ENCODE measurements at regions not wholly inside any gene's neighbourhood (a gene's known extent, or its start where the extent isn't known, plus 50 kb on each side); places are given as distances from the start of the nearest gene placed in this dataset.
"Not testable (repeated sequence)": the region's sequence is repeated elsewhere in the genome, so short reads cannot be mapped to it uniquely, and the experiment has no call there.

GRCh38 chr12:58310809-58311622, 369.6 kb downstream of the ATP23 start:
- DNase-seq (ENCODE audit: low spot score), result no peak

DNA sequence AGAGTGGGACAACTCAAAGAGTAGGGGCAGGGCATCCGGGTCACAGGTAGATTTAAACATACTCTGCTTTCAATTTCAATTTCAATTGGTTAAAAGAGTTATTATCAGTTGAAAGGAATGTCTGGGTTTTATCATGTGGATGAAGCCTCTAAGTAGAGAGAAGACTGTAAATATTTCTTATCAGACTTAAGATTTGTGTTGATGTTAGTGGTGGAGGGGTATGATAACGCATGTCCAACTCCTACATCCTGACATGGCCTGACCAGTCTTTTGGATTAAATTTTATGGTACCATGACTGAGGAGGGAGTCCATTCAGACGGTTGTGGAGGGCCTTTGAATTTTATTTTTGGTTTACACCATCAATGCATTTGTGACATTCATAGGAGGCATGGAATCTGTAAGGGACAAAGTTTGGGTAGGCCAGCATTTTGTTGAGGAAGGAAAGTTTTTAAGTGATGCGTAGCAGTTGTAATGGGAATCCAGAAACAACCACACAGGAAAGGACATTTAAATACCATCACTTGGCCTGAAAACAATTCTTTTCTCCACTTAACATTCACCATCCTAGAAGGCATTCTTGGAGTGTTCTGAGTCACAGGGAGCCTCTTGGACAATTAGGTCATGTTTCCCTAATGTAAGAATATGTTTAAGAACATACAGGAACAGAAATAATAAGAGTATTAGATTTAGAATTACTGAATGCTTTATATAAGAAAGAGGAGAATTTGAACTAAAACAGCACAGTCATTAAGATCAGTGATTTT, 371.9 kb downstream of the ATP23 start:
- DNase-seq (ENCODE audit: low spot score), result no peak

DNA sequence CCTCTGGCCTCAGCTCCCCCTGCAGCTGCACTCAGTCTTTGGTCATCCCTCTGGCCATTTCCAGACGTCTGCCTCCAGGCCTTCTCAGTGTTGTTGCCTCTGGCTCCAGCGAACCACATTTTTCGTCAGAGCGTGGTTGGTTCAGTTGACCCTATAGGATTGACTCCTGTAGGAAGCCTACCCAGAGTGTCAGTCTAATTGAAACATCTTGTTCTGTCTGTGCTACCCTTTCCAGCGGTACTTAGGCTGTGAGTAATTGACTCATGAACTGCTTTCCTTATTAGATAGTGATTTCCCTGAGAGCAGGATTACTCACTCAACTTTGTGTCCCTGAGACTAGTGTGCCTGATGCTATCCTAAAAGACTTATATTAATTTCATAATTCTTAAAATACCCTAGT, 373.2 kb downstream of the ATP23 start:
- DNase-seq (ENCODE audit: low spot score), result no peak

DNA sequence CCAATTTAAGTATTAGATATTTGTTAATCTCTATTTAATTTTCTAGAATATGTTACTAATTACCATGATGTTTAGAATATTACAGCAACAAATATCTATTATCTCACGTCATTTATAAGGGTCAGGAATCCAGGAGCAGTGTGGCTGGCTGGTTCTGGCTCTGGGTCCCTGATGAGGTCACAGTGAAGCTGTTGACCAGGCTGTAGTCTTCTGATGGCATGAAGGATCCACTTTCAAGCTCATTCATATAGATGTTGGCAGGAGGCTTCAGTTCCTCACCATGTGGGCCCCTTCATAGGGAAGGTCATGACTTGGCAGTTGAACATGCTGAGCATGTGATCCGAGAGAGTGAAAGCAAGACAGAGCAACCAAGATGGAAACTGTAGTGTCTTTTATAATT, 375.6 kb downstream of the ATP23 start:
- DNase-seq (ENCODE audit: low spot score), result no peak

GRCh38 chr12:58321414-58321813, 380.0 kb downstream of the ATP23 start:
- DNase-seq (ENCODE audit: low spot score), result no peak

DNA sequence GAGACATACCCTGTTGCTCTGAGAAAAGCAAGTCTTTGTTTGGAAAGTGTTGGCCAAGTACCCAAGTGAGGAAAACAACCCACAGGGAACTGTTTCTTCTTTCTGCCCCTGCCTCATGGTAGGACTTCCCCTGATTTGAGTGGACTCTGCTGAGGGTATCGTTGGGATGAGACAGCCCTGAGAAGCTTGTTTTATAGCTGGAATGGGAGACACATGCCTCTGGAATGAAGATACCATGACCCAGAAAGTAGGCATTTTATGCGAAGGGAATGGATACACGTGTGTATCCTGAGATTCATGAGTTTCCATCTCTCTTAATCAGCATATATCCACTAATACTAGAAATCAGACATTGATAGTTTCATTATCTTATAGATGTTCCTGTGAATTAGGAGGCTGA, 382.3 kb downstream of the ATP23 start:
- no peak for DNase-seq (ENCODE audit: low spot score)

- DNase-seq (ENCODE audit: low spot score), result no peak
Measured at GRCh38 chr12:58325561-58325960, 384.2 kb downstream of the ATP23 start.

DNA sequence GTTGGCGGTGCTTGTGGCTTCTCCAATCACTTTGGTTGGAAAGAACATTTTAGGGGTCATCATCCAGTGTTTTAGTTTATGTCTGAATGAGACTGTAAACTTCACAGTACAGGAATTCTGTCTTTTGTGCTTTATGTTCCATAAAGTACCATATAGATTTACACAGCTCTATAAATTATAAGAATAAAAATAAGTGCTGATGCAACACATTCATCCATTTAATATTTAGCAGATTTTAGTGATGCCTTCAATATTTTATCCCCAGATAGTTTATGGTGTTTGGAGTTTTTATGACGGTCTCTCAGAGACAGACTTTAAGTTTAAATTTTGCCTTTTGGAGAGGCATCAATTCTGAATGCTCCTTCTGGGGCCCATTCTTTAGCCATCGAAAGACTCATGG, 385.2 kb downstream of the ATP23 start:
- no peak for DNase-seq (ENCODE audit: low spot score)

- DNase-seq (ENCODE audit: low spot score), result not testable (repeated sequence)
Measured at GRCh38 chr12:58336581-58337242, 395.3 kb downstream of the ATP23 start.

DNA sequence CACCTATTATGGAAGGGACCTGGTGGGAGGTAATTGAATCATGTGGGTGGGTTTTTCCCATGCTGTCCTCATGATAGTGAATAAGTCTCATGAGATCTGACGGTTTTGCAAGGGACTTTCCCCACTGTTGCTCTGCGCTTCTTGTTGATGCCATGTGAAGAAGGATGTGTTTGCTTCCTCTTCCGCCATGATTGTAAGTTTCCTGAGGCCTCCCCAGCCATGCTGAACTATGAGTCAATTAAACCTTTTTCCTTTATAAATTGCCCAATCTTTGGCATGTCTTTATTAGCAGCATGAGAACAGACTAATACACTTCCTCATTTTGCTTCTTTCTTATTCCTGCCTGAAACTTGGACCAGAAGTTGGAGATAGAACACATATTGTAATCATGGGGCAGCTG, 396.2 kb downstream of the ATP23 start:
- DNase-seq (ENCODE audit: low spot score), result not testable (repeated sequence)

DNA sequence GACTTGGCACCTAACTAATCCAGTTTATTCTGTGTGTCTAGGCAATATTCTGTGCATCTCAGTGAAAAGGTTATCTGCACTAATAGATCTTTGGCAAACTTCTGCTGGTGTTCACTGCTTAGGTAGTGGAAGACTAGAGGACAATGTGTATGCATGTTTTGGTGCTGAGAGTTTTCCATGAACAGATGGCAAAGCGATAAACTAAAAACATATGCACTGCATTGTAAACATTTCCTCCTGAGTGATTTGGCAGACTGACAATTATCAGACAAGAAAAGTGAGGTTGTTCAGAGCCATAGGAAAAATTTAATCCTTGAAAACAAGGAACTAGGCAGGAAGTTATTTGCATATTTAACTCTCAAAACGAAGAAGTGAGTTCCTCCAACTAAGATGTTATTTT, 400.4 kb downstream of the ATP23 start:
- DNase-seq (ENCODE audit: low spot score), result no peak

DNA sequence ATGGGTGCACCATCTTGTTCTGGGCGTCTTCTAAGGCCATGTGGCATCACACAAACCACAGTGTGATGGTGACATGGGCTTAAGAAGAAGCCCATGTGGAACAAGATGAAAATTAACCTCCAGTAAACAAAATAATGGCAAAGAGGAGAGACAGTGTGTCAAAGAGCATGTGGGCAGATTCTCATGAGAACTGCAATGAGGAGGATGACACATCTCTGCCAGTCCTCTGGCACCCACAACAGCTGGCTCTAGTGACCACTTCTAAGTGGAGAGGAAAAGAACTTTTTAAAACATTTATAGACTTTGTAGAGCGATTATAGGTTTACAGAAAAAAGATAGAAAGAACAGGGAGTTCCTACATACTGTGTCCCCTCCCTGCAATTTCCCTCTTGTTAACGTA, 401.4 kb downstream of the ATP23 start:
- no peak for DNase-seq (ENCODE audit: low spot score)

GRCh38 chr12:58346032-58346632, 404.8 kb downstream of the ATP23 start:
- peak; percentile 58 for DNase-seq (ENCODE audit: low spot score)

- DNase-seq (ENCODE audit: low spot score), result no peak
Measured at GRCh38 chr12:58347188-58347587, 405.8 kb downstream of the ATP23 start.

DNA sequence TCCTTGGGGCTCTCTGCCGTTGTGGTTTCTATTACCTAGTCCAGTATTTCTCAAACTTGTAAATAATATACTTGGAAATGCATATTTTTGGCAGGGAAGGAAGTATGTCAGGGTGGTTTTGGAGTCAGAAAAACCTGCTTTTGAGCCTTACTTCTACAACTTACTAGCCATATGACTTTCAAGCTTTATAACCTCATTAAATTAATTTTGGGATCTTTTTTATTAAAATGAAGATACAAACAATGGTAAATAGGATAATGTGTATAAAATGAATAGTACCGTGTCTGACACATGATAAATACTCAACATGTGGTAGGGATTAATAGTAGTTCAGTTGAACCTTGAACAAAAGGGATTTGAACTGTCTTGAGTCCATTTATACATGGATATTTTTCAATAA, 406.3 kb downstream of the ATP23 start:
- DNase-seq (ENCODE audit: low spot score), result no peak

- DNase-seq (ENCODE audit: low spot score), result no peak
Measured at GRCh38 chr12:58349161-58349560, 407.8 kb downstream of the ATP23 start.

DNA sequence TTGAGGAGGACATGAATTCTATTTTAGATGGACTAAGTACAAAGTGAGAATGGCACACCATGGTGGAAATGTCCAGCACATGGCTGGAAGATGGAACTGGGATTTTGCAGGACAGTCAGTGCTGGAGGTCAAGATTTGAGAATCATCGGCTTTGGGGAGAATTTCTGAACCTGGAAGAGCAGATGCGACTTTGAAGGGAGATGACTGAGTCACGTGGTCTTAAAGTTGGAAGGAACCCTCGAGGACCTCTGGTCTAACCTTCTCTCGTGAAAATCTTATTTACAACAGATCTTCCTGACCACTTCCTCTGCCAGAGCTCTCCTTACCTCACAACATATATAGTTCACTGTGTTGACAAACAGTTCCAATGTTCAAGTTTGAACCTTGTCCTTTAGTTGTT, 415.4 kb downstream of the ATP23 start:
- no peak for DNase-seq (ENCODE audit: low spot score)

DNA sequence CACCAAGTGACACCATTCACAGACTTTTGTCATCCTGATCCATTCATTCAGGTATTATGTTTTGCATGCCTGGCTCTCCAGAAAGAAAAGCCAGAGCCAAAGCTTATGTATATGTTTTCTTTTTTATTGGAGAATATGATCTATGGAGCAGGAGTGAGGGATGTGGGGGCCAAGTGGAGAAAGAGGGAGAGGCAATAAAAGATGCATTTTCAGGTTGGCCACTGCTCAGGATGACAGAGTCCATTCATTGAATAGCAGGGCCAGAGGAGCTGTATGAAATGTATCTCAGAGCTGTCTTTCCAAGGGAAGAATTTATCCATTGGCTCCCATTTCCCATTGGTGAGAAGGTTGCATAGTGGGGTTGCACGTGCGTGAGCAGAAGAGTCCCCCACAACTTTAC, 416.1 kb downstream of the ATP23 start:
- DNase-seq (ENCODE audit: low spot score), result no peak

DNA sequence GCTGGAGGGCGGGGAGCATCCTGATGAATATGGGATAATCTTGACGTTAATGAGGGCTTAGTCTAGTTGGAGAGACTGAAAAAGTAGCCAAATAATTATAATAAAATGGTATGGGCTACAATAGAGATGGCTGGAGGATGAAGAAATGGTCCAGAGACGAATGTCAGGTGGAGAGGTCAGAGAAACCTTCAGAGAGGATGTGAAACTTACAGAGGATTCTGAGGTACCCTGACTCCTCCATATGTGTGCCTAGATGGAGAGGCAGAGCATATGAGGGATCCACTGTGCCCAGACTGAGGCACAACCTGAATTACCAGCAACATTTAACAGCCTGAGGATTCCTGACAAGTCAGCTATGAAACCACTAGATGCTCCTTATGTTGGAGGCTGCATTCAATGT, 417.0 kb downstream of the ATP23 start:
- no peak for DNase-seq (ENCODE audit: low spot score)

- no peak for DNase-seq (ENCODE audit: low spot score)
Measured at GRCh38 chr12:58359084-58359483, 417.7 kb downstream of the ATP23 start.

DNA sequence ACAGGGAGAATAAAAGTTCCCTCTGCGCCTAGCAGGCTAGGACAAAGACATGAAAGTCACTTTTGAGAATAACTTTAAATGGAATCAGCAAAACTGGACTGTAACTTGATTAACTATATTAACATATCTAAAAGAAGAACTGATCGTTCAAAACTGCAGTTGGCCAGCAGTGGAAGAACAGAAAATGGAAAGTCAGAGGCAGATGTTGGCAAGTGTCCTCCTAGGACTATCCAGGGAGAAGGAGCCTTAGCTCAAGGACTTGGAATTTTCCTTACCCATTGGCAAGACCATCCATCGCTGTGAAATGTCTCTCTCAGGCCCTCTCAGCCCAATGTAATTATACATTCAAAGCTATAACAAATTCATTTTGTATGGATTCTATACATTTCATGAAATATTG, 419.7 kb downstream of the ATP23 start:
- no peak for DNase-seq (ENCODE audit: low spot score)

DNA sequence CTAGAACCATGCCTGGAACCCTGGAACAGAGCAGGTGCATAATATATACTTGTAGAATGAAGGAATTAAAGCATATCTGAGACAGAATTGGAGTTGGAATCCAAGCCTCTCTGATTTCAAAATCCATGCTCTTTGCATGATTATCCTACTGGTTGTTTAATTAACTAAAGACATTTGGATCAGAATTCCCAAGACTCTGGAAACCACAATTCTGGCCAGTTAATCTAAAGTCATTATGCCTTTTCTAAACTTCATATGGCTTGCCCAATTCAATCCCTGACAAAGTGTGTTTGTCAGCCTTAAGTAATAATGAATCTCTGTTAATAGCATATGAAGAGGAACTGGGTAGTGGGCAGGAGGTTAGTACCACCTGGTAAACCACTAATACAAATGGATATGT, 422.6 kb downstream of the ATP23 start:
- DNase-seq (ENCODE audit: low spot score), result no peak

Measured in NAMALWA (cell line).